ENCODE measurements at regions not wholly inside any gene's neighbourhood (a gene's known extent, or its start where the extent isn't known, plus 50 kb on each side); places are given as distances from the start of the nearest gene placed in this dataset.

GRCh38 chr4:89535251-89535650 is 227.7 kb upstream of the GPRIN3 start:
- CTCF ChIA-PET = no interaction called here
- no peaks in the 10 kb centered on the region for H3K27me3 Mint-ChIP-seq (ENCODE audit: insufficient read depth, unreplicated experiment)
- H3K4me1 Mint-ChIP-seq (ENCODE audit: insufficient read depth, unreplicated experiment) = peaks cover 38% of the 10 kb centered on the region

GRCh38 chr4:89534356-89534755 is 226.8 kb upstream of the GPRIN3 start:
- CTCF ChIA-PET = no interaction called here
- no TSS peak for BruUV-seq (replicated peaks)
- Mint-ChIP-seq H3K9me3 (ENCODE audit: unreplicated experiment) (no peaks in the 10 kb centered on the region), H3K36me3 (ENCODE audit: insufficient read depth, unreplicated experiment) (no peaks in the 10 kb centered on the region), H3K27ac (ENCODE audit: low read depth, unreplicated experiment) (no peak overlapping the region), H3K4me1 (ENCODE audit: insufficient read depth, unreplicated experiment) (peaks cover 29% of the 10 kb centered on the region), H3K27me3 (ENCODE audit: insufficient read depth, unreplicated experiment) (no peaks in the 10 kb centered on the region), H3K4me3 (ENCODE audit: unreplicated experiment) (no peak overlapping the region)
- no peak for DNase-seq (ENCODE audit: unreplicated experiment)
- intact Hi-C loops (cut with micrococcal nuclease) = no loop called here
- TF ChIP-seq CTCF (IDR thresholded peaks at IDR 0.05; ENCODE audit: unreplicated experiment) = no peak
- POLR2A ChIA-PET = no interaction called here

More at GRCh38 chr4:89535251-89535650, 227.7 kb upstream of the GPRIN3 start:
- Mint-ChIP-seq H3K36me3 (ENCODE audit: insufficient read depth, unreplicated experiment) (no peaks in the 10 kb centered on the region), H3K27ac (ENCODE audit: low read depth, unreplicated experiment) (peak overlapping the region; percentile 6), H3K9me3 (ENCODE audit: unreplicated experiment) (no peaks in the 10 kb centered on the region), H3K4me3 (ENCODE audit: unreplicated experiment) (no peak overlapping the region)
- intact Hi-C loops (cut with micrococcal nuclease) = no loop called here
- no peak for TF ChIP-seq CTCF (IDR thresholded peaks at IDR 0.05; ENCODE audit: unreplicated experiment)
- peak; percentile 26 for DNase-seq (ENCODE audit: unreplicated experiment)
- POLR2A ChIA-PET = no interaction called here
- no TSS peak for BruUV-seq (replicated peaks)

GRCh38 chr4:89531932-89532640 is 224.5 kb upstream of the GPRIN3 start:
- ChIA-PET POLR2A (no interaction called here), CTCF (no interaction called here)
- Mint-ChIP-seq H3K4me3 (ENCODE audit: unreplicated experiment) (no peak overlapping the region), H3K27me3 (ENCODE audit: insufficient read depth, unreplicated experiment) (no peaks in the 10 kb centered on the region), H3K27ac (ENCODE audit: low read depth, unreplicated experiment) (no peak overlapping the region), H3K36me3 (ENCODE audit: insufficient read depth, unreplicated experiment) (no peaks in the 10 kb centered on the region), H3K9me3 (ENCODE audit: unreplicated experiment) (no peaks in the 10 kb centered on the region), H3K4me1 (ENCODE audit: insufficient read depth, unreplicated experiment) (peaks cover 14% of the 10 kb centered on the region)
- BruUV-seq (replicated peaks) = no TSS peak
- DNase-seq (ENCODE audit: unreplicated experiment) = no peak
- intact Hi-C loops (cut with micrococcal nuclease) = no loop called here
- no peak for TF ChIP-seq CTCF (IDR thresholded peaks at IDR 0.05; ENCODE audit: unreplicated experiment)

- Mint-ChIP-seq H3K4me3 (ENCODE audit: unreplicated experiment) (no peak overlapping the region), H3K27ac (ENCODE audit: low read depth, unreplicated experiment) (no peak overlapping the region), H3K36me3 (ENCODE audit: insufficient read depth, unreplicated experiment) (no peaks in the 10 kb centered on the region), H3K4me1 (ENCODE audit: insufficient read depth, unreplicated experiment) (peaks cover 5% of the 10 kb centered on the region), H3K27me3 (ENCODE audit: insufficient read depth, unreplicated experiment) (no peaks in the 10 kb centered on the region), H3K9me3 (ENCODE audit: unreplicated experiment) (no peaks in the 10 kb centered on the region)
- BruUV-seq (replicated peaks) = no TSS peak
- no peak for TF ChIP-seq CTCF (IDR thresholded peaks at IDR 0.05; ENCODE audit: unreplicated experiment)
- no peak for DNase-seq (ENCODE audit: unreplicated experiment)
- intact Hi-C loops (cut with micrococcal nuclease) = no loop called here
- ChIA-PET CTCF (interaction anchor here (0.5 kb wide), 1 partner anchor 146 kb away, joined by 3 read pairs; no protein-coding TSS in a partner anchor), POLR2A (interaction anchor here (0.6 kb wide), 1 partner anchor 314 kb away, joined by 3 read pairs; no protein-coding TSS in a partner anchor)
Observed at GRCh38 chr4:89528526-89529133, 221.0 kb upstream of the GPRIN3 start.

Data from MCF 10A (cell line).